ENCODE measurements at regions not wholly inside any gene's neighbourhood (a gene's known extent, or its start where the extent isn't known, plus 50 kb on each side); places are given as distances from the start of the nearest gene placed in this dataset.

- TF ChIP-seq POLR2A (IDR thresholded peaks at IDR 0.05) (no peak), CTCF (IDR thresholded peaks at IDR 0.05) (no peak)
Observed at GRCh38 chr2:217204358-217204757, 344.5 kb upstream of the TNP1 start.
